Activated CD4-positive, CD25-positive, alpha-beta regulatory T cell treated with anti-CD3 and anti-CD28 coated beads, Interleukin-2, amount 50 U/mL, for 72 hours (primary cell): ENCODE measurements at regions not wholly inside any gene's neighbourhood (a gene's known extent, or its start where the extent isn't known, plus 50 kb on each side); places are given as distances from the start of the nearest gene placed in this dataset.

Experiments used
- DNase-seq: peaks from one replicate; pipeline ENCODE4 v3.0.0; 2021

- DNase-seq: no peak
Measured at GRCh38 chr7:42756841-42757240, 155.0 kb downstream of the C7orf25 start.

- no peak for DNase-seq
Measured at GRCh38 chr7:42753811-42754363, 158.0 kb downstream of the C7orf25 start.

- DNase-seq: no peak
Measured at GRCh38 chr7:42753367-42753766, 158.5 kb downstream of the C7orf25 start.

GRCh38 chr7:42750172-42750571 lies 161.7 kb downstream of the C7orf25 start:
- DNase-seq: no peak

DNA sequence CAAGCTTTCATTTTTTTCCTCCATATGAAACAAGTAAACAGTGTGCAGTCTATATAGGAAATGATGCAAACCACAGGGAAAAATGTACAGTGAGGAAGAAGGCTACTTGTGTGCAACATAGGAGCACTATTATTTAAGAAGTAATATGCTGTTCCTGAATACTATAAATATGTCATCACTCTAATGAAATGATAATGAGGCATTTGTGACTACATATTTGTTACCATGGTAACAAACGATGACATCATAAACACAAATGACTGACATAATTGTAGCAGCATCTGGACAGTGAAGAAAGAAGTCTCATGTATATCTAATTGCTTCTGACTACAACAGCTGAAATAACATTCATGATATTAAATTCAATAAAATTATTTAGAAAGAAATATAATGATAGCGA lies 164.8 kb downstream of the C7orf25 start:
- no peak for DNase-seq

DNA sequence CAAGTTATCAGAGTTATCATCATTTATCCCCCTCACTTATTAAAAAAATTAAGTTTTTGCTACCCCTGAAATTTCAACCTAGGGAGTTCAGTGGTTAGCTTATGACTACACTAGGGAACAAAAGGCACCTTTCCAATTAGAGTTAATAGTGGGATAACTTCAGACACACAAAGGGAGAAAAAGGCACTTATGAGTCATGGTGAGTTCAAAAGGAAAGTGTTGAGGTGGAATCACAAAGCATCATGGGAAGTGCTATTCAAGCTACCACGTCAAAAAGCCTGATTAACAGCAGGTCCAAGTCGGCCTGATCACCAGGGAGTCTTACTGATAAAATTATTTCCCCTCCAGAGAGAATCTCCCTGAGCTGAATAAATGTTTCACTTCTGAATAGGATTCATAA lies 165.7 kb downstream of the C7orf25 start:
- no peak for DNase-seq

DNA sequence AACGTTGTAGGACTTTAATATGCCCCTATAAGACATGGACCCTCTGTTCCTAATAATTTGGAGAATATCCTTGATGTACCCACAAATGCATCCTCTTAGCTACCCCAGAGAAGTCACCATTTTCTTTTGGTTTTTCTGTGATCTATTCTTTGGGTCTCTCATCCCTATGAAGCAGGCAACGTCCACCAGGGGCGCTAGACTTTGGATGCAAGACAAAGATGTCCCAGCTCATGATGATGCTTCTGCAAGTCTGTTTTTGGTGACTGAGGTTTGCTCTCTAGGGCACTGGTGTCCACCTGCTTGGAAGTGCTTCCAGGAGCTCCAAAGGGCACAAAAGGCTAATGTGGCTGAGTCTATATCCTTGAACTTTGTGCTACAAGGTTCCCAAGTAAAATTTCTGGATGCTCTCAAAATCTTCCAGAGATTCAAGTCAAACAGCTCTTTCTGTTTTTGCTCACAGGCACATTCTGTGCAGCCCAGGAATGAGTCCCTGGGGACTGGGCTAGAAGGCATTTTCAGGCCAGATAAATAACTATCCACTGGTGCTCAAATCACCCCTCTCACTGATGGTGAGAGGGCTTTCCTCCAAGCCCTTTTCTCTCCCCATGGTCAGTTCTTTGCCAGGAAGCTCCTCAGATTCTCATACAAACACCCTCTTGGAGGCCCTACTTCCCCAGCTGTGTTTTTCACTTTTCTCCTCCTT lies 166.4 kb downstream of the C7orf25 start:
- DNase-seq: peak; percentile 34

- DNase-seq: no peak
Measured at GRCh38 chr7:42744746-42745145, 167.1 kb downstream of the C7orf25 start.

DNA sequence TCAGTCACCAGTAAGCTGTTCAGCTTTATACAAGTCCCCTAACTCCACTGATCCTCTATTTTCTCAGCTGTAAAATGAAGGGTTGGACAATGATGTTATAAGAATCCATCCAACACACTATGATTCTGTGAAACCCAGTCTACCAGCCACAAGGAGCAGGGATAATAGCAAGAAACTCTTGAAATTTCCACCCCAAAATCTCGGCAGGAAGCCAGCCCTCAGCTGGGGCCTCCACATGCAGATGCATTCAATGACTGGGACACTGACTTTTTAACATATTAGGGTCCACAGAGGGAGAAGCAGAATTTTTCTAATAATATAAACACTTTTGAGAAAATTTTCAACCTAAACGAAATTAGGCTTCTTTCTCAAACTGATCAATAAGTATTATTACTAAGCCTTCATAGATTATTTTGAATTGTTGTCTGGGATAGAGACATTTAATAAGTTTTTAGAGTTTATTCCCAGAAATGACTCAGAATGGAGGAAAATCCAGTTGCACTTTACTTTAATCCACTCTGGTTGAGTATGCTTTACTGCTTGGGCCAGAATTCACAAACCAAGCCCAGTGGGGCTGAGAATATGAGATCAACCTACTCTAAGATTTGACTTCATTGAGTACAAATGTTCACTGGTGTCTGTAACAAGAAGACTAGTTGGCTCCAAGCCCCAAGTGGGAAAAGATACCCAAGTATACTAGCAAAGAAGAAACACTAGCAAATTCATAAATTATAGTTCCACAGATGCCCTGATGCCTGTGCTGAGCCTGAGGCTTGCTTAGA lies 168.6 kb downstream of the C7orf25 start:
- DNase-seq: no peak

- DNase-seq: no peak
Measured at GRCh38 chr7:42742318-42742717, 169.6 kb downstream of the C7orf25 start.

- no peak for DNase-seq
Measured at GRCh38 chr7:42740408-42740807, 171.5 kb downstream of the C7orf25 start.

DNA sequence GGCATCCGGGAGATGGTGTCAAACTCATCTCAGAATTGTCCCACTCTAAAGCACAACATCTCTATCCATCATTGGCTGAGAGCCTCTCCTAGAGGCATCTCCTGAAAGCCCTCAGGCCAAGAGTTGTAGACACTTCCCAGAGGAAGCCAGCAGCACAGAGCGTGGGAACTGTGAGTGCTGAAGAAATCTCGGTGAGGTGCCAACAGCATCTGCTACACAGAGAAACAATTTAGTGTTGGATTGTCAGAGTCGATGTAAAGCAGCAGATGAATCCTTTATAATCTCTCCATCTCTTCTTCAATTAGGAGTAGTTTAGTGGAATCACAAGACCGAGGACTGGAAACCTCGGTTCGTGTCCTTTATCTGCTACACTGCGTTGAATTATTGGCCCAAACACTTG lies 172.2 kb downstream of the C7orf25 start:
- DNase-seq: no peak

GRCh38 chr7:42736931-42737330 lies 174.9 kb downstream of the C7orf25 start:
- no peak for DNase-seq

- no peak for DNase-seq
Measured at GRCh38 chr7:42735081-42735480, 176.8 kb downstream of the C7orf25 start.

DNA sequence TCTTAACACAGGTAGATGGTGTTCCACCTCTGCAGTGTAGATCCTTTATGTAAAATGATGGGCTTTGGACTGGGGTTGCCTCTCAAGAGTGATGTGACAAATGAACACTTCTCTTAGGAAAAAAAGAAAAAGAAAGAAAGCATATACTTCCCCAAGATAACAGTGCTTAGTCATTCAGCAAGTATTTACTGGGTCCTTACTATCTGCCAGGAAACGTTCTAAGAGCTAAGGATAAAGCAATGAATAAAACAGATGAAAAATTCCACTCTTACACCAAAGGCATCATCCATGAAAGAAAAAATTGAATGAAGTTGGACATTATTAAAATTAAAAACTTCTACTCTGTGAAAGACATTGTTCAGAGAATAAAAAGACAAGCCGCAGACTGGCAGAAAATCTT lies 177.3 kb downstream of the C7orf25 start:
- DNase-seq: no peak

DNA sequence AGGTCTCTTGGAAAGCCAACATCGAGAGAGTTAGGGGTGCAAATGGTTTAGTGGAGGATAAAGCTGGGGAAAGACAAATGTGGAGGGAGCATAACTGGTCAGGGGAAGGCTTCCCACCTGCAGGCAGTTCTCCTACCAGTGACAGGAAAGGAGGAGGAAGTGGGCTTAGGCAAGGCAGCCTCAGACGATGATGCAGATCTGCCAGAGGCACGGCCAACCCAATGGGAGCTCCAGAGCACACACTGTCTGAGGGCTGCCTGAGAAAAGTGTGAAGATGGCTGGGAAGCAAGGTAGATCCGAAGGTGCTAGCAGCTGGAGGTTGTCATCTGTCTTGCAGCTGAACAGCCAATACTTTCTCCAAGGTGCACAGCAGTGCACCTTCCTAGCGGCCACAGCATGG lies 178.8 kb downstream of the C7orf25 start:
- DNase-seq: no peak

GRCh38 chr7:42730586-42730985 lies 181.3 kb downstream of the C7orf25 start:
- DNase-seq: no peak

GRCh38 chr7:42729053-42729765 lies 182.7 kb downstream of the C7orf25 start:
- no peak for DNase-seq

DNA sequence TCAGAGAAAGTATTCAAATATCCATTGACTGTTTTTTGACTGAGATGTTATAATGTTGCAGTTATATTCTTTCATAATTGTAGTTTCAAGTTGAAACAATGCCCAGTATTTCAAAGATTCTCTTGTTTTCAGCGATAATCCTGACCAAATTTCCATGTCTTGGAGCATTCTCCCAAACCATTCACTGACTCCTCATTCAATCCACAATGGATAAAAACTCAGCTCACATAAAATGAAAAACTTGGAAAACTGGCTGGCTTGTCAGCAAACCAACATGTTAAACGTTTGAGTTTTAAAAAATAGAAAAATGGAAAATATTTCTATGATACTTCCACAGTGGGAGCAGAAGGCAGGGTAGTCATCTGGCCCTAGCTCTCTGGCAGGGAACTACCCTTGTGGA lies 184.4 kb downstream of the C7orf25 start:
- DNase-seq: no peak

- no peak for DNase-seq
Measured at GRCh38 chr7:42726066-42726785, 185.6 kb downstream of the C7orf25 start.

DNA sequence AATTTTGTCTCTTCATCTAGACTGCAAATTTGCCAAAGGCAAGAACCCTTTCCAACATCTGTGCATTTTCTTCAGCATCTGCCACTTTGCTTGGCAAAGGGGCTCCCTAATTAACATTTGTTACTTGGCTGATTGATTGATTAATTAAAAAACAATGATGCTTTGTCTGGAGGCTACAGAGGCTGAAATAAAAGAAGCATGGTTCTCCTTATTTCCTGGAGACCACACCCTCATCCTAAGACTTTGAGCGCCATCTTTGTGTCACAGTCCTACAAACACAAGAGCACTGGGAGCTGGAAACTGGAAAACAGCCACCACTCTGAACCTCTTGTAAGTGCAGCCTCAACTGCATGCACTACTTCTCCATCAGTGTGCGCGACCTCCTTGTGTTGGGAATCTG lies 189.2 kb downstream of the C7orf25 start:
- DNase-seq: no peak

GRCh38 chr7:42722198-42722597 lies 189.7 kb downstream of the C7orf25 start:
- DNase-seq: no peak
